ENCODE measurements at regions not wholly inside any gene's neighbourhood (a gene's known extent, or its start where the extent isn't known, plus 50 kb on each side); places are given as distances from the start of the nearest gene placed in this dataset.

- TF ChIP-seq CTCF (IDR thresholded peaks at IDR 0.05): no peak
- TF ChIP-seq POLR2AphosphoS5 (IDR thresholded peaks at IDR 0.05): no peak
Measured at GRCh38 chr15:69665641-69666111, 213.1 kb downstream of the RPLP1 start.

All from esophagus muscularis mucosa (tissue), 3 donors.